H1 (cell line): ENCODE measurements at regions not wholly inside any gene's neighbourhood (a gene's known extent, or its start where the extent isn't known, plus 50 kb on each side); places are given as distances from the start of the nearest gene placed in this dataset.
"Not testable (repeated sequence)": the region's sequence is repeated elsewhere in the genome, so short reads cannot be mapped to it uniquely, and the experiment has no call there.

Experiments
- CTCF ChIP-seq, 3 experiments: IDR thresholded peaks; 1 replicate in 2 of 3; 2 replicates in 1 of 3; pipeline versions ENCODE4 v1.5.1 to v1.6.1; 2011; ENCODE audit warnings: low read length in 3 of 3, mild to moderate bottlenecking in 3 of 3, inconsistent platforms in 2 of 3, low read depth in 1 of 3, moderate library complexity in 1 of 3; ENCODE audit not compliant: insufficient read depth in 1 of 3; ENCODE audit errors: control extremely low read depth in 1 of 3
- PHF8 ChIP-seq: fragments of 200-600 bp; sonication (generic); conservative IDR thresholded peaks from 2 replicates; pipeline ENCODE4 v1.7.1; 2012; ENCODE audit warnings: low read depth, mild to moderate bottlenecking, inconsistent platforms, low read length, moderate library complexity

- TF ChIP-seq CTCF (IDR thresholded peaks at IDR 0.05; ENCODE audit: control extremely low read depth in 1 of 3, insufficient read depth in 1 of 3, low read depth in 1 of 3, low read length in 3 of 3); PHF8: not testable (repeated sequence)
Observed at GRCh38 chrX:74025145-74025544, 172.6 kb upstream of the XIST start.
